ENCODE measurements at regions not wholly inside any gene's neighbourhood (a gene's known extent, or its start where the extent isn't known, plus 50 kb on each side); places are given as distances from the start of the nearest gene placed in this dataset.

- TF ChIP-seq POLR2A (IDR thresholded peaks at IDR 0.05; ENCODE audit: low read length) (no peak), GATA1 (IDR thresholded peaks at IDR 0.05; ENCODE audit: low read depth, low read length) (no peak)
Observed at GRCh38 chr2:144265654-144266053, 254.3 kb downstream of the ZEB2 start.

Data from erythroblast (primary cell).